HG02870 (cell line): ENCODE measurements at regions not wholly inside any gene's neighbourhood (a gene's known extent, or its start where the extent isn't known, plus 50 kb on each side); places are given as distances from the start of the nearest gene placed in this dataset.

Experiments used
- ATAC-seq: cut with Tn5 transposase; IDR thresholded peaks from one replicate; pipeline ENCODE4 v1.9.1; 2021; ENCODE audit warnings: mild to moderate bottlenecking, moderate library complexity; ENCODE audit not compliant: unreplicated experiment

DNA sequence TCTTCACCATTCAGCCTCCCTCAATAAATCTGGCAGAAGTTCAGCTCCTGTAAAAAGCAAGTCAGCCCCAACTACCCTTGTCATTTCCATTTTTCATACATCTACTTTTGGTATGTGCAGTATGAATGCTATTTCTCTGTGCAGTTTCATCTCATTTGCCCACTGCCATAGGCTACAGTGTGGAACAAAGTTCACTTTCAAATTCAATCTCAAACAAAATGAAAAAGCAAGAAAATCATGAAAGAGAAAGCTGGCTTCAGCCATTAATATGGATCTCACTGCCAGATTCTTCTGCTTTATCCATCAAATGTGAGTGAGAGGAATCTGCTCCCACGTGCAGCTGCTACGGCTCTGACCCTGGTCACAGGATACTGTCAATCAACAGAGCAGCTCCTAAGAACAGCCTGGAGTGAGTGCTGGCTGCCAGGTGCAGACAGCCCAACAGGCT, 494.2 kb downstream of the ZNF608 start:
- no peak for ATAC-seq

DNA sequence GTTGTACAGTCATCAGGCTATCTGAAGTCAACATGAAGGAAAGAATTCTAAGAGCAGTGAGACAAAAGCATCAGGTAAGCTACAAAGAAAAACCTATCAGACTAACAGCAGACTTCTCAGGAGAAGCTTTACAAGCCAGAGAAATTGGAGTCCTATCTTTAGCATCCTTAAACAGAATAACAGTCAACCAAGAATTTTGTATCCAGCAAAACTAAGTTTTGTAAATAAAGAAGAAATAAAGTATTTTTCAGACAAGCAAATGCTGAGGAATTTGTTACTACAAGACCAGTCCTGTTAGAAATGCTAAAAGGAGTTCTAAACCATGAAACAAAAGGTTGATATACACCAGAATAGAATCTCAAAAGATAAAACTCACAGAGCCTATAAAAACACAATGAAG, 501.2 kb downstream of the ZNF608 start:
- no peak for ATAC-seq

DNA sequence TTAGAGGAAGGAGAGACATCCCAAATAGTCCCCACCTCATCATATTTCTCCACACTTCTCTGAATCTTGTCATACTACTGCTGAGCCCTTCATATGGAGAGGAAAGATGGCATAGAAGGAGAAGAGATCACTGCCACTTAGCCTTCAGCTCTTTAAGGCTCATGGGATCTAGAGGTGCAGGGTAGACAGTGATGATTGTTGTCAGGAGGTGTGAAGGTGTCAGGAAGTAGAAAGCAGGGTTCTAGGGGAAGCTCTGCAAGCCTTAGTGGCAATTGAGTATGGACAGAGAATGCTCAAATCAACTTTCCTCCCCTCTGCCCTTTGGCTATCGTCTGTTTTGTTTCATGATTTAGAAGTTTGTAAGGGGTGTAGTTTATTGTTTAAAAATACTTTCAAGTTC, 505.7 kb downstream of the ZNF608 start:
- ATAC-seq: no peak

DNA sequence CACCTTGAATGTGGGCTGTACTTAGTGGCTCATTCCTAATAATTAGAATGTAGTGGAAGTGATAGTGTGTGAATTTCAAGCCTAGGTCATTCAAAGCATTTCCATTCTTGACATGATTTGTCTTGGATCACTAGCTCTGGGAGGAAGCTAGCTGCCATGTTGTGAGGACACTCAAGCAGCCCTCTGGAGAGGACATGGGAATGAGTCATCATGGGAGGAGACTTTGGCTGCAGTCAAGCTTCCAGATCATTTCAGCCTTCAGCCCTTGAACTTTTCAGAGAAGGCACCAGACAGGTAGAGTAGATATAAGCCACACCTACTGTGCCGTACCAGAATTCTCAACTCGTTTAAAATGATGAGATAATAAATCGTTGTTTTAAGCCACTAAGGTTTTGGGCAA, 506.9 kb downstream of the ZNF608 start:
- ATAC-seq: no peak

DNA sequence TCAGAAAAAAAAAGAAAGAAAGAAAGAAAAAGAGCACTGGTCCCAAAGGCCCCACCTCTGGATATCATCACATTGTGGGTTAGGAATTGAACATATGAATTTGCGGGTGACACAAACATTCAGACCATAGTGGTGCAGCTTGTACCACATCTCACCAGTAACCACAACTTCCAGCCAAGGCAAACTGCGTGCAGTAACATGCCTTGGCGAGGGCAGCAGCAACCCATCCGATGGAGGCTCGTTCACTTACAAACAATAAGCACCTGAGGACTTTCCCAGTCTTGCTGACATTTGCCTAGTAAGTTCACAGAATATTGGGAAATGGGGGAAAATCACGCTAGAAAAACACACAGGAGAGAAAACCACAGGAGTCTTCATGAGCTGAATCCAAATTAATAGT, 508.1 kb downstream of the ZNF608 start:
- ATAC-seq: no peak

DNA sequence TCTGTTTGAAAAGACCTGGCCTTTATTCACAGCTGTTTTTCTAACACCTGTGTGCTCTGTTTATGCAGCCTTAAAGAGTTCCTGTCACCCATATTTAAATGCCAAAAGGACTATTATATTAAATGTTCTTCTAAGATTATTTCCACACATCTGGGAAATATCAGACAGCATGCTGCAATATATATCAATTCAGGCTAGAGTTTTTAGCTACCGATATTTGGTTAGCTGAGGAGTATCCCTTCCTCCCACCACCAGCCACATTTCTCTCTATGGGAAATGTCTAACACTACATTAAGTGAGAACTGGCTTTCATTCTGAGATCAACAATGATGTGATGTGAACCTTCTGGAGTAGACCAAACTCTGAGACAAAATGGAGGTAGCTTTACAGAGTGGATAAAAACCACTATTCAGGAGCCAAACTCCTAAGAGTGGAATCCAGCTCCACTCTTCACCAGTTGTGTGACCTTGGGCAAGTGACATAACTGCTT, 509.2 kb downstream of the ZNF608 start:
- no peak for ATAC-seq

DNA sequence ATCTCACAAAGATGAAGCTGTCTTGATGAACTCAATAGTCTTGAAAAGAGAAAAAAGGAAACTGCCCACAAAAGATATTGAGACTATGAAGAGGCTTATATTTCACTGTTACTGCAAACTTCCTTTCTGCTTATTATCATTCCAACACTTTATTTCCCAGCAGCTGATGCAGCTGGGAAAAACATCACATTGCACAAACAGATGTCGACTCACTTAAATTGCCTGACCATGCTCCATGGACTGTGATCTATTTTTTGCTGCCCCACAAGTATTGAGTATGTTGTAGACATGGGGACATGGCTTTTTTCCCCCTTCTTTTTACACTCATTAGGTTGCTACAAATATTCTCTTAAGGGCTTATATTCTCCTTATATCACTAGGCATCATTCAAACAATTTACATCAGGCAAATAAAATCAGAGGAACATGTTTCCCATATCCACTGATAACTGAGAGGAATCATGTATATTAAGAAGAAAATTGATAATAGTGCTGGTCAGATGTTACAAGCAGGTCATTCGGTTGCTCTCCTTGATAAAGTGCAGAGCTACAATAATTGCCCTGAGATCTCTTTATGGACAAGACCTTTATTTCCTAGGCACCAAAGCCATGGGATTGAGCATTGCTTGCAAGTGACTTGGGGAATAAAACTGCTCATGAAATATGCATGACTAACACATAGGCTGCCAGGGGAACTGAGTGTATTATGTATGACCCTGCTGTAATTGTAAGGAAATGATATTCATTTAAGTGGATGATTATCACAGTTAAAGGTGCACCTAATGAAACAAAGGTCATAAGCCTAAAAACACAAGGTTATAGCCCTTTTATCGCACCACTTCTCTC, 509.9 kb downstream of the ZNF608 start:
- ATAC-seq: no peak

DNA sequence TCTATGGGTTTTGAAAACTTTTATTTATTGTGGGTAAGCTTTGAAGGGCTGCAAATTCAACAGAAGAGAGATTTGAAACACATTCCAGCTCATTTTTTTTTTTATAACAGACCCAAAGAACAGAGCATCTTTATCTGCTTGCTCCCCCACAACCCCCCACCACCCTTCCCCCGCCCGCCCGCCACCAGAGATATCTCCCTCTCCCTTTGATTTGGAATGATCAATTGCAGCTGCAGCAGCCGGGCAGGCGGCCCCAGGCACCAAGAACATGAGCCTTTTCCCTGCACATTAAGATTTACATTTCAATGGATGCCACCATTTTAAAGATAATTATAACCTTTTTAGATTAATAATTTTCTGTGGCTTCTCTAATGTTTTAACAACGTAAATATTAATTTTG, 510.9 kb downstream of the ZNF608 start:
- no peak for ATAC-seq

DNA sequence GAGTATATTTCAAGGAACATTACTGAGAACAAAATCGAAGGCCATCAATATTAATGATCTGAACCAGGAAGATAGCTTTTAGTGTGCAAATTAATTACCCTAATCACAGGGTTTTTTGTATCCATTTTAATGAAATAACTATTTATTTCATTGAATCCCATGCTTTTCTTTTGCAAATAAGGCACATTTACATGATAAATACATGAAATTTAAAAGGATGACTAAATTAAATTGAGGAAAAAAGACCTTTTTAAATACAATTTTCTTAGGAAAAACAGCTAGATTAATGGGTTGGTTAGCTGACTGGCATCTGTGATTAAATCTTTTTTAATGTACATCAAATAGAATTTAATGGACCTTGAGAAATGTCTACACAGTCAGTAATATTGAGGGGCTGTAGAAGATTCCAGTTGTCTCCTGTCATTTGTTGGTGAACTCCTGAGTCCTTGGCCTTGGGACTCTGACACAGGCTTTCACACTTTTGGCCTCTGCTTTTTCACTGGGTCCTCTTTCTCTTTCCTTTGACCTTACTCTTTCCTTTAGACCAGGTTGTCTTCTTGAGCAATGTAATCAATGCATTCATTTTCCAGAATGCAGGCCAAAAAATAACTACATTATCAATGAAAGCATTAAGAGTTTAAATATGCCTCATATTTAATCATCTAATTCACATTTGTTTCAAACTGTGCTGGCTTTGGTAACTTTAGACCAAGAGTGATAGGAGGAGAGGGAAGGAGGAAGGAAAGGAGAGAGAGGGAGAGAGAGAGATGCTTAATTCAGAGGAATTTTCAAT, 511.5 kb downstream of the ZNF608 start:
- ATAC-seq: no peak

DNA sequence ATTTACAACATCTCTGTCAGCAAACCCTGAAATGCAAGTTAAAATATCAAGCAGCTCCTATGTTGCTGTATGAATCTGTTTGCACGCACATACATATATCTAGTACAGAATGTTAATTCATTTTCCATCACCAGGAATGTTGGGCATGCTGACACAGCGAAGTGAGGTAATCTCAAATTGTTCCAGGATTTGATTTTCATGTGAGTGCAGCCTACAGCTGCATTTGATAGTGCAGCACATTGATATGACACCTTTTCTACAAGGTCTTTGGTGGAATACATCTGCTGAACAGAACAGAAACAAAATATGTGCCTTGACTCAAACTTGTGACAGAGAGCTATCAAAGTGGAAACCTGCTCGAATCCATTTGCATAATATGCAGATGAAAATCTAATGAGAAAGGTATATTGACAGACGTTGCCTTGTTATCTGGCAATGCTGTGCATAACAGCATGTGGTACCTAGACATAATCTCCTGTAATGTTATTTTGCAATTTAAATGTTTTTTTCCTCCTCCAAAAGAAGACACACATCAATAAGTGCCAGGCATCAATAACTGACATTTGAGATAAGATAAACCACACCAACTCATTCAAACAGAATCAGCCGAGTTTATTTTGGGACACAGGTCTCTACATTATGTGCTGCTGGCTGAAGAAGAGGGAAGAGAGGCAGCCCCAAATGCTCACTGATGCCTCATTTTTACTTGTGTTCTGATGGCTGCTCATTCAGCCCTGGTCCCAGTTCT, 512.2 kb downstream of the ZNF608 start:
- no peak for ATAC-seq

DNA sequence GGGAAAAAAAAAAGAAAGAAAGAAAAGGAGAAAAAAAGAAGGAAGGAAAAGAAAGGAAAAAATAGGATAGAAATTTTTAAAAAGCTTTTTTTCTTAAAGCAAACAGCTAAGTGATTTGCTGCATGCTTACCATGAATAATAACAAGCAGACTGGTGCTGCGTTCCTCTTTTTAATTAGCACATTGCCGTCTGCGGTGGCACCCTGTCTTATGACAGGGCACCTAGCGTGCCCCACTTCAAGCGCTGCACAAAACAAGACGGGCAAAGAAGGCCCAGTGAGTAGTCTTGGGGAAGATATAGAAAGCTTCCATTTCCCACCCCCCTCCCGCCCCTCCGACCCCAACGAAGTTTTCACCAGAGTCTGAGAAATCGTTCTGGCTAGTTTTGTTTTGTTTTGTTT, 513.9 kb downstream of the ZNF608 start:
- no peak for ATAC-seq

DNA sequence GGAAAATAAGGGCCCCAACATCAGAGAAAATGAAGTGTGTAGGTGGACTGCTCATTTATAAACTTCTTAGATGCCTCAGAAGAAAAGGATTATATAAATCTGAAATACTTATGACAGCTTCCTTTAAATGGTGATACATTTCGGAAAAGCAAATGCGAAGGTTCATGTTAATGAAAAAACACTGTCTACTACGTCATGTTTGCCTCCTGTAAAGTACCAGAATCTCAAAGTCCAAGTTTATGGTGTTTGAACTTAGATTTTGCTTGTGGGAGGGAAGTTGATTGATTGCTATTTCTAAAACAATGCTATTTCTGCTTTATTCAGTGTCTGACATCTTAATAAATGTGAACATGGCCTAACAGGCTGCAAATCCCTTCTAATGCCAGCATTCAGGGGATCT, 514.6 kb downstream of the ZNF608 start:
- no peak for ATAC-seq

DNA sequence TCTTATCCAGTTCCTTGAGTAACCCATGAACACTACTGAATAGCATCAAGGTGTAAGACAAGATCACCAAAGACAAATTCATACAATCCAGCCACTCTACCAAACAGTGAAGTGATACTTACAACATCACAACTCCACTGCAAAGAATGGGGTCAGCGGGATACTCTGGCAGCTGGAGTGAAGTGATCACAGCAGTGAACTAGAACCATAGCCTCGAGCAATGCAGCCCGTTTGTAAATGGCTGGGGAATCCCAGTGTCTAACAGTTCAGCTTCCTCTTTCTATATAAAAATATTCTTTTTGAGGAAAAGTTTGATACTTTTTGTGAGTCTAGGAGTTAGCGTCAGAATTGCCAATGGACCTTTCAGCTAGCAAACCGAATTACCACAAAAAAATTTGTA, 515.2 kb downstream of the ZNF608 start:
- no peak for ATAC-seq

DNA sequence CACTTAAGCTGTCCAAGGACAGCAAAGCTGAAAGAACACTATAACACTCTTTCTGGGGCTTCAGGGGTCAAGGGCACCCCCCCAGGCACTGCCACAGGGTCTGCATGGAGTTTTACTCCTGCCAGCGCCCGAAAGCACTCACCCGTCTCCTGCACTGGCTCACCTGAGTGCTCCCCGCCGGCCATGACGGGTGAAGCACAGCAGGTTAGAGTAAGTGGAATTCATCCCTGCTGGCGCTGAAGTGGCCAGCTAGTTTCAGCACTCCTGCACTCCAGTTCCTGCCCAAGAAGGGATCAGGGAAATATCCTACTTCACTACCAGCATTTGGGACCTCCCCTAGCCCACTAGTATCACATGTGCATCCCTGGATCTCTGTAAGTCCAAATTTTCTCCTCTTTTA, 516.0 kb downstream of the ZNF608 start:
- no peak for ATAC-seq

DNA sequence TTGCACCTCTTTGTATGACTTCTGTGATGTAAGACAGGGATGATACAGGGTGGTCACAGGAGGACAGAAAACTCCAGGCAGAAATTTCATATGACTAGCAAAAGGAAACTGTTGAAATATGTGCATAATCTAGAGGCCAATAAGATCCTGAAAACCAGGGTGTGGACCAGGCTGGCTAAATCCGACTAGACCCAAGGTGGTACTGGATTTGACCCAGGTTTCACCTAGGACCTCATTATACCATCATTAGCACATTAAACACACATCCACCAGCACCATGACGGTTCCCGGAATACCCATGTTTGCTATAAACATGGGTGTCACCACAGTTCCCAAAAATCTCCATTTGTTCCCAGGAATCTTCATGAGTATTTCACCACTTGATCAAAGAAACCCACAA, 517.1 kb downstream of the ZNF608 start:
- ATAC-seq: no peak

DNA sequence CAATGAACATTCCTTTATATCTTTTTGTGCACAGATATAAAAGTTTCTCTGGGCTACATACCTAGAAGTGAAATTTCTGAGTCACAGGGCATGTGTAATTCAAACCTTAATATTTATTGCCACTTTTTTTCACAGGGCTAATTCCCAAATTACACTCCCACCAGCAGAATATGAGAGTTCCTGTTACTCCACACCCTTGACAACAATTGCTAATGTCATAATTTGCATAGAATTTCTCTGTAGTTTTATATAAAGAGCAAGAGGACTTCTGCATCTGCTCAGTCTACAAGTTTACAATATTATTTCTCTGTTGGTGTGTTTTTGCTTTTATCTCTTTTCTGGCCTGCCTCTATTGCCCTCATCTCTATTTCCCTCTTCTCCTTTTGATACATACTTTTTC, 518.5 kb downstream of the ZNF608 start:
- no peak for ATAC-seq

DNA sequence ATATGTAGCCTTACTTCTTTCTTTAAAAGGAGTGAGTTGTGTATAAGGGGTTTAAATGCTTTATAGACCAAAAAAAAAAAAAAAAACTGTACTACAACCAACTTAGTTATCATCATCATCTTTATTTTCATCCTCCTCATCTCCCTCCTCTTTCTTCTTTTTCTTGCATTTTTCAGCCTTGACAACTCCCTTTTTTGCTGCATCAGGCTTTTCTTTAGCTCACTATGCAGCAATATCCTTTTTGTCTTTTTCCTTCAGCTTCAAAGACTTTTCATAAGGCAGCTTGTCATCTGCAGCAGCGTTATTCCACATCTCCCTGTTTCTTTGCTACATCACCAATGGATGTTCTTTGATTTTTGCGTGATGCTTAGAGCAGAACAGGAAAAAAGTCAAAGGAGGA, 526.0 kb downstream of the ZNF608 start:
- ATAC-seq: no peak

DNA sequence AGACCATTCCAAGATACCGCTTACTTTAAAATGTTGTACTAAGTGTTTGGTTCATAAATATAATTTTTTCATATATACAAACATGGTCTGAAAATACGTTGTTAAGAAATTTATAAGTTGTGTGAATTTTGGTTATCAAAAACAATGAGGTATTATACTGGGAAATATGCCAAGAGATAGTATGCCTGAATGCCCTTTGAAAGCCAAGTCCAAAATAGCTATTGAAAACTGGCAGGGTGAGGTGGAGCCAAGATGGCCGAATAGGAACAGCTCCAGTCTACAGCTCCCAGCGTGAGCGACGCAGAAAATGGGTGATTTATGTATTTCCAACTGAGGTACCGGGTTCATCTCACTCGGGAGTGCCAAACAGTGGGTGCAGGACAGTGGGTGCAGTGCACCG, 533.5 kb downstream of the ZNF608 start:
- ATAC-seq: no peak

DNA sequence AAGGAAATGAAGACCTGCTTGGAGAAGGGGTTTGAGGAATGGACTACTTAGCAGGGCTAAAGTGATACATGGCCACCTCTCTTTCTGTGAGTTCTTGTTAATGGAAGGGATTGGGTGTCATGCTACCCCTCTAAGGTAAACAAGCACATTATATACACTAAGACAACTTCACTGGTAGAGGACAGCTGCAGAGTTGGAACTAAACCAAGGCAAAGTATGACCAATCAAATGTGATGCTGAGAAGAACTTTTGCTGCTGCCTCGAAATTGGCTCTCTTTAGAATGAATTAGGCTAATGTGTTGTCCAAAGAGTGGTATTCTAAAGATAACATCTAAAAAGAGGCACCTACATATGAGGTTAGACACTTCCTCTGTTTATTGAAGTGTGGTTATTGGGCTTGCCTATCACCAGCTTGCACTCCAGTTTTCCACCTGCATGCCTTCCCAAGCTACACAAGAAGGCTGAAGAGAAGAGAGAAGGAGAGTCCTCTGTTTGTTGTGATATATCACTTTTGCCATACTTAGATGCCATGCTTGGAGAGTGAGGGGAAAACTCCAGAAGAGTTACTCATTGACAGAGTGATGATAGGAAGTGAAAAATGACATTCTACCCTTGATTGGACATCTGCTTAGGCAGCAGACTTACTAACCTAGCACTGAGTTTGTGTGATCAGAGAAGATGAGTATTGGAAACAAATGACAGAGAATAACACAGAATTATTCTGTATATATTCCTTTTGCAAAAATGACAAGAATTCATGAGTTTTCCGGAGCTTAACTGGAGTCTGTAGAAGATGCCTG, 536.1 kb downstream of the ZNF608 start:
- no peak for ATAC-seq

DNA sequence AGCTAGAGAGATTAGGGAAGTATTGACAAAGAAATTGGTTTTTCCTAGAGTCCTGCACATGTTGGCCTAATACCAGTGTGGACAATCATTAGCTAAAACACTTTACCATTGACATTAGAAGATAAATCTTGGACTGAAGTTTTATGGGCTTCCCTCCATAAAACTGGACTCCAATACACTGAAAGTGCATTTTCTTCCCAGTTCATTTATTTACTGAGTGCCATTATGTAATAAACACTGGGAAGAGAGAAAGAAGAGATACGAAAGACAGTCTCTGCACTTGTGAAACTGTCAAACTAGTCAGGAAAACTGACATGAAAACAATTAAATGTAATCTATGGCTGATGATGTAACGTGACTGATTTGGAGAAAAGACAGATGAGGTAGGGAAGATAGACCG, 539.3 kb downstream of the ZNF608 start:
- no peak for ATAC-seq

DNA sequence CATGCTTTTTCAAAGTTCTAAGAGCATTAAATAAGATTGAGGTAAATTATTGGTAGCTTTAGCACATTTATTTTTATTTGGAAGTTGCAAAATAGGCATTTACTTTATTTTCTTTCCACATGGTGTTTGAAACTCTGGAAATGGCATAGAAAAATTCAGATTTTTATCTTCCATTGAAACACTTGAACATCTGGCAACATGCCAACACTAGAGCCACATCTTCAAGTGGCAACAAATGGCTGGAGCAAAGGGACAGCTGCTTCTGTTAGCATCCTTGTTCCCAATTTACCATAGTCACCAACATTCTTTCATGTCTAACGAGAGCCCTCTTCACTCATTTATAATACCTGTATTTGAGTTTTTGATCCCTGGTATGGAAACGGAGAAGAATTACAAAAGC, 539.9 kb downstream of the ZNF608 start:
- no peak for ATAC-seq
